GM12878 (cell line): ENCODE measurements at regions not wholly inside any gene's neighbourhood (a gene's known extent, or its start where the extent isn't known, plus 50 kb on each side); places are given as distances from the start of the nearest gene placed in this dataset.

Source experiments
- ATAC-seq: fragments of 200-7000 bp; cut with Tn5 transposase; 3 replicates; pipeline ENCODE4 v1.9.1; 2020; ENCODE audit warnings: mild to moderate bottlenecking, moderate library complexity
- BruUV-seq: library from RNA; stranded (reverse); fragments of 400-500 nt; replicated peaks from 2 replicates; lab custom pipeline; 2021; lab: Mats Ljungman, UMichigan
- CTCF ChIA-PET: fragments of 300-600 bp; sonication (Branson Sonifier 250); formaldehyde crosslinking; extraction: SDS; loops from one replicate; lab custom pipeline; 2021; ENCODE audit warnings: inconsistent platforms; lab: Yijun Ruan, JAX
- POLR2A ChIA-PET: fragments of 350-600 bp; formaldehyde crosslinking; extraction: SDS; loops from one replicate; lab custom pipeline; 2021; ENCODE audit warnings: inconsistent platforms; lab: Charles Lee
- RAD21 ChIA-PET: fragments of 300-600 bp; sonication (Branson Sonifier 250); formaldehyde crosslinking; loops from one replicate; lab custom pipeline; 2023; ENCODE audit warnings: antibody characterized with exemption; ENCODE audit not compliant: unreplicated experiment; lab: Charles Lee
- SMC1A ChIA-PET: fragments of 300-600 bp; sonication (Branson Sonifier 250); formaldehyde crosslinking; loops from one replicate; lab custom pipeline; 2023; ENCODE audit not compliant: unreplicated experiment, uncharacterized antibody; lab: Charles Lee
- DNase-seq: peaks from one replicate; pipeline ENCODE4 v3.0.0-alpha.2; 2011; ENCODE audit warnings: low read depth, low spot score
- FAIRE-seq: peaks from 3 replicates; lab custom pipeline; 2011; peaks lifted over from hg19 to GRCh38; lab: Jason Lieb, UNC
- H2AFZ ChIP-seq: 2 replicates; pipeline ENCODE4 v1.6.0; 2011; ENCODE audit warnings: low read depth, low read length, control low read depth; ENCODE audit not compliant: control insufficient read depth
- H3K27ac ChIP-seq: 2 replicates; pipeline ENCODE4 v1.5.1; 2011; ENCODE audit warnings: control low read depth; ENCODE audit not compliant: control insufficient read depth, insufficient read depth
- H3K27me3 ChIP-seq, 2 experiments: replicated peaks in 1 of 2; 2 replicates each; pipeline versions ENCODE4 v1.6.0 to v1.6.1; 2011; ENCODE audit warnings: low read length in 1 of 2; ENCODE audit not compliant: control insufficient read depth in 2 of 2, insufficient read depth in 2 of 2
- H3K36me3 ChIP-seq, 2 experiments: 2 replicates each; pipeline ENCODE4 v1.5.1; 2011; ENCODE audit warnings: low read length in 1 of 2; ENCODE audit not compliant: control insufficient read depth in 2 of 2, insufficient read depth in 2 of 2
- H3K4me1 ChIP-seq: 2 replicates; pipeline ENCODE4 v1.6.1; 2011; ENCODE audit warnings: mild to moderate bottlenecking, low read length, moderate library complexity, mixed read lengths; ENCODE audit not compliant: control insufficient read depth, insufficient read depth
- H3K4me2 ChIP-seq: 2 replicates; pipeline ENCODE4 v1.6.0; 2011; ENCODE audit warnings: control low read depth; ENCODE audit not compliant: control insufficient read depth, insufficient read depth
- H3K4me3 ChIP-seq: fragments of 200-600 bp; sonication (generic); 2 replicates; pipeline ENCODE4 v1.5.1; 2016
- H3K79me2 ChIP-seq: 2 replicates; pipeline ENCODE4 v1.6.0; 2011; ENCODE audit warnings: low read length; ENCODE audit not compliant: control insufficient read depth, insufficient read depth
- H3K9ac ChIP-seq: 2 replicates; pipeline ENCODE4 v1.8.0; 2011; ENCODE audit warnings: low read length, control low read depth, mixed read lengths; ENCODE audit not compliant: control insufficient read depth, insufficient read depth
- H3K9me3 ChIP-seq: replicated peaks from 3 replicates; pipeline ENCODE4 v1.5.1; 2011; ENCODE audit warnings: mild to moderate bottlenecking, low read length; ENCODE audit not compliant: control insufficient read depth, insufficient read depth
- H4K20me1 ChIP-seq: 2 replicates; pipeline ENCODE4 v1.6.0; 2011; ENCODE audit not compliant: control insufficient read depth, insufficient read depth
- CBFB ChIP-seq: IDR thresholded peaks from 2 replicates; pipeline ENCODE4 v1.6.1; 2016; ENCODE audit warnings: antibody characterized with exemption, low read depth
- ESRRA ChIP-seq: IDR thresholded peaks from 2 replicates; pipeline ENCODE4 v1.6.1; 2012; ENCODE audit warnings: mild to moderate bottlenecking, low read length, improper control_type of control experiment
- FOXM1 ChIP-seq: IDR thresholded peaks from 2 replicates; pipeline ENCODE4 v1.6.1; 2012; ENCODE audit warnings: low read depth, mild to moderate bottlenecking, inconsistent platforms, low read length, moderate library complexity
- NFXL1 ChIP-seq: fragments of 450-650 bp; IDR thresholded peaks from 2 replicates; pipeline ENCODE4 v1.6.1; 2017; ENCODE audit warnings: antibody characterized with exemption, mild to moderate bottlenecking, borderline replicate concordance
- PAX8 ChIP-seq: fragments of 450-650 bp; IDR thresholded peaks from 2 replicates; pipeline ENCODE4 v1.6.1; 2017; ENCODE audit warnings: mild to moderate bottlenecking, moderate library complexity
- REST ChIP-seq: IDR thresholded peaks from 2 replicates; pipeline ENCODE4 v1.6.1; 2012; ENCODE audit warnings: mild to moderate bottlenecking, low read depth, low read length
- SIX5 ChIP-seq: IDR thresholded peaks from 2 replicates; pipeline ENCODE4 v1.6.1; 2011; ENCODE audit warnings: mild to moderate bottlenecking, low read depth, low read length, moderate library complexity; ENCODE audit not compliant: severe bottlenecking
- SMAD5 ChIP-seq: IDR thresholded peaks from 2 replicates; pipeline ENCODE4 v1.6.1; 2016; ENCODE audit warnings: antibody characterized with exemption, low read depth
- ZNF622 ChIP-seq: fragments of 450-650 bp; IDR thresholded peaks from 2 replicates; pipeline ENCODE4 v1.6.1; 2017; ENCODE audit warnings: mild to moderate bottlenecking, inconsistent platforms
- WGBS: methylation state at CpG from one replicate; pipeline ENCODE4 v1.1.6; 2016; ENCODE audit warnings: low lambda C conversion rate; ENCODE audit not compliant: insufficient replicate concordance, insufficient coverage; ENCODE audit errors: missing lambda C conversion rate; 5-methylcytosine and 5-hydroxymethylcytosine counted together
- in situ Hi-C: fragments of 300-500 bp; cut with MboI; formaldehyde crosslinking; loops from 9 replicates; pipeline ENCODE4 v1.14.3; 2018; ENCODE audit warnings: mixed read lengths
- intact Hi-C: fragments of 100-400 bp; cut with micrococcal nuclease; formaldehyde crosslinking; loops from one replicate; pipeline ENCODE4 v1.14.2; 2022; ENCODE audit not compliant: unreplicated experiment
- TF ChIP-seq, protein P1 (sequence below): fragments of 450-650 bp; IDR thresholded peaks from 2 replicates; pipeline ENCODE4 v1.6.1; 2017; ENCODE audit warnings: mild to moderate bottlenecking

GRCh38 chr10:128209862-128210214, 83.6 kb upstream of the MKI67 start:
- no peaks in the 10 kb centered on the region for H3K4me1 ChIP-seq
- TF ChIP-seq SIX5 (no peak), SMAD5 (no peak), ZNF622 (no peak), FOXM1 (no peak), REST (no peak), NFXL1 (no peak), PAX8 (no peak), CBFB (no peak), ESRRA (no peak)
- TF ChIP-seq, protein P1, sequence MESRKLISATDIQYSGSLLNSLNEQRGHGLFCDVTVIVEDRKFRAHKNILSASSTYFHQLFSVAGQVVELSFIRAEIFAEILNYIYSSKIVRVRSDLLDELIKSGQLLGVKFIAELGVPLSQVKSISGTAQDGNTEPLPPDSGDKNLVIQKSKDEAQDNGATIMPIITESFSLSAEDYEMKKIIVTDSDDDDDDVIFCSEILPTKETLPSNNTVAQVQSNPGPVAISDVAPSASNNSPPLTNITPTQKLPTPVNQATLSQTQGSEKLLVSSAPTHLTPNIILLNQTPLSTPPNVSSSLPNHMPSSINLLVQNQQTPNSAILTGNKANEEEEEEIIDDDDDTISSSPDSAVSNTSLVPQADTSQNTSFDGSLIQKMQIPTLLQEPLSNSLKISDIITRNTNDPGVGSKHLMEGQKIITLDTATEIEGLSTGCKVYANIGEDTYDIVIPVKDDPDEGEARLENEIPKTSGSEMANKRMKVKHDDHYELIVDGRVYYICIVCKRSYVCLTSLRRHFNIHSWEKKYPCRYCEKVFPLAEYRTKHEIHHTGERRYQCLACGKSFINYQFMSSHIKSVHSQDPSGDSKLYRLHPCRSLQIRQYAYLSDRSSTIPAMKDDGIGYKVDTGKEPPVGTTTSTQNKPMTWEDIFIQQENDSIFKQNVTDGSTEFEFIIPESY = no peak
- RAD21 ChIA-PET = no interaction called here
- no peaks in the 10 kb centered on the region for H3K9me3 ChIP-seq
- H4K20me1 ChIP-seq = no peaks in the 10 kb centered on the region
- FAIRE-seq (no peak), ATAC-seq (no peak), DNase-seq (no peak)
- H3K27ac ChIP-seq = no peak overlapping the region
- no peak overlapping the region for H3K4me3 ChIP-seq
- SMC1A ChIA-PET = no interaction called here
- H2AFZ ChIP-seq = no peak overlapping the region
- CTCF ChIA-PET = no interaction called here
- 73% methylated on average over 13 of the region's 13 CpGs for WGBS
- no peak overlapping the region for H3K4me2 ChIP-seq
- no TSS peak for BruUV-seq
- POLR2A ChIA-PET = no interaction called here
- H3K36me3 ChIP-seq = no peaks in the 10 kb centered on the region
- in situ Hi-C loops (no loop called here), intact Hi-C loops (loop anchor here (5.0 kb wide), 1 partner anchor 1917 kb away; no protein-coding TSS in a partner anchor)
- H3K9ac ChIP-seq = no peak overlapping the region
- peaks cover 0 to 4% of the 10 kb centered on the region in 2 experiments; a peak in 2 of 4 replicates for H3K27me3 ChIP-seq
- no peaks in the 10 kb centered on the region for H3K79me2 ChIP-seq
